Sciatic nerve (tissue), 2 donors: ENCODE measurements at regions not wholly inside any gene's neighbourhood (a gene's known extent, or its start where the extent isn't known, plus 50 kb on each side); places are given as distances from the start of the nearest gene placed in this dataset.

ENCODE experiments used
- ATAC-seq: fragments of 200-7000 bp; cut with Tn5 transposase; one replicate; pipeline ENCODE4 v1.9.1; 2020; ENCODE audit warnings: mild to moderate bottlenecking, moderate library complexity
- DNase-seq: peaks from one replicate; pipeline ENCODE4 v3.0.0-alpha.2; 2020; ENCODE audit warnings: low spot score
- intact Hi-C: fragments of 100-400 bp; cut with DNase I; formaldehyde crosslinking; loops from one replicate; pipeline ENCODE4 v1.14.2; 2022
- donor health status: DM: no; HTN: no; CAD: no.
- donor health status: DM: no; HTN: no; CAD: no.

- intact Hi-C loops: no loop called here
- ATAC-seq (peak; percentile 93), DNase-seq (no peak)
Measured at GRCh38 chr5:93281980-93282772, 298.8 kb downstream of the NR2F1-AS1 start.

- ATAC-seq (no peak), DNase-seq (no peak)
- intact Hi-C loops: no loop called here
Measured at GRCh38 chr5:93280518-93280917, 300.5 kb downstream of the NR2F1-AS1 start.

- intact Hi-C loops: no loop called here
- DNase-seq (no peak), ATAC-seq (no peak)
Measured at GRCh38 chr5:93279296-93279963, 301.6 kb downstream of the NR2F1-AS1 start.

- DNase-seq (no peak), ATAC-seq (no peak)
- intact Hi-C loops: no loop called here
Measured at GRCh38 chr5:93278896-93279295, 302.1 kb downstream of the NR2F1-AS1 start.

- intact Hi-C loops: no loop called here
- no peak for DNase-seq
- peak; percentile 37 for ATAC-seq
Measured at GRCh38 chr5:93277051-93277450, 304.0 kb downstream of the NR2F1-AS1 start.

GRCh38 chr5:93275376-93275775 is 305.6 kb downstream of the NR2F1-AS1 start:
- DNase-seq: no peak
- no peak for ATAC-seq
- intact Hi-C loops: no loop called here

GRCh38 chr5:93274291-93274690 is 306.7 kb downstream of the NR2F1-AS1 start:
- intact Hi-C loops: no loop called here
- DNase-seq (no peak), ATAC-seq (no peak)

GRCh38 chr5:93273176-93273575 is 307.8 kb downstream of the NR2F1-AS1 start:
- ATAC-seq: no peak
- no peak for DNase-seq

GRCh38 chr5:93272108-93272507 is 308.9 kb downstream of the NR2F1-AS1 start:
- DNase-seq (no peak), ATAC-seq (no peak)
- intact Hi-C loops: no loop called here

More at GRCh38 chr5:93273176-93273575, 307.8 kb downstream of the NR2F1-AS1 start:
- intact Hi-C loops: no loop called here

- ATAC-seq (no peak), DNase-seq (no peak)
- intact Hi-C loops: no loop called here
Measured at GRCh38 chr5:93267736-93268135, 313.3 kb downstream of the NR2F1-AS1 start.

- no peak for DNase-seq
- no peak for ATAC-seq
- intact Hi-C loops: no loop called here
Measured at GRCh38 chr5:93267276-93267675, 313.7 kb downstream of the NR2F1-AS1 start.

- intact Hi-C loops: no loop called here
- DNase-seq: no peak
- no peak for ATAC-seq
Measured at GRCh38 chr5:93257616-93258015, 323.4 kb downstream of the NR2F1-AS1 start.

GRCh38 chr5:93255796-93256195 is 325.2 kb downstream of the NR2F1-AS1 start:
- no peak for DNase-seq
- ATAC-seq: no peak
- intact Hi-C loops: no loop called here

GRCh38 chr5:93252165-93252564 is 328.9 kb downstream of the NR2F1-AS1 start:
- DNase-seq (no peak), ATAC-seq (peak; percentile 73)
- intact Hi-C loops: no loop called here

GRCh38 chr5:93251347-93251746 is 329.7 kb downstream of the NR2F1-AS1 start:
- intact Hi-C loops: no loop called here
- ATAC-seq: no peak
- DNase-seq: no peak

GRCh38 chr5:93250424-93250823 is 330.6 kb downstream of the NR2F1-AS1 start:
- ATAC-seq: no peak
- intact Hi-C loops: no loop called here

GRCh38 chr5:93249651-93250289 is 331.2 kb downstream of the NR2F1-AS1 start:
- DNase-seq (no peak), ATAC-seq (peak; percentile 41)
- intact Hi-C loops: no loop called here

More at GRCh38 chr5:93250424-93250823, 330.6 kb downstream of the NR2F1-AS1 start:
- DNase-seq: no peak

- no peak for DNase-seq
- ATAC-seq: peak; percentile 77
- intact Hi-C loops: no loop called here
Measured at GRCh38 chr5:93247105-93247504, 333.9 kb downstream of the NR2F1-AS1 start.

- intact Hi-C loops: no loop called here
- ATAC-seq (peak; percentile 72), DNase-seq (no peak)
Measured at GRCh38 chr5:93246090-93246855, 334.7 kb downstream of the NR2F1-AS1 start.
